ENCODE measurements at regions not wholly inside any gene's neighbourhood (a gene's known extent, or its start where the extent isn't known, plus 50 kb on each side); places are given as distances from the start of the nearest gene placed in this dataset.

- no peaks in the 10 kb centered on the region for H3K4me1 Mint-ChIP-seq
- Histone ChIP-seq H3K27ac (ENCODE audit: low read length in 2 of 2) (no peak overlapping the region), H3K9ac (ENCODE audit: low read length) (no peak overlapping the region), H3K4me3 (ENCODE audit: control extremely low read depth in 1 of 5, extremely low read depth in 1 of 5, insufficient read depth in 1 of 5, low read depth in 2 of 5, low read length in 4 of 5) (no peak overlapping the region), H3K36me3 (replicated peaks in 1 of 2; ENCODE audit: control extremely low read depth in 1 of 2, control insufficient read depth in 1 of 2, extremely low read depth in 1 of 2, insufficient read depth in 2 of 2, low read length in 1 of 2) (no peaks in the 10 kb centered on the region), H2AFZ (ENCODE audit: insufficient read depth, low read depth, low read length, poor library complexity, severe bottlenecking) (no peak overlapping the region), H3K4me1 (ENCODE audit: control insufficient read depth in 2 of 2, insufficient read depth in 2 of 2, low read length in 2 of 2) (no peaks in the 10 kb centered on the region), H3K27me3 (replicated peaks in 1 of 4; ENCODE audit: control extremely low read depth in 1 of 4, control insufficient read depth in 3 of 4, insufficient read depth in 4 of 4, low read length in 3 of 4) (no peaks in the 10 kb centered on the region), H3K79me2 (ENCODE audit: control insufficient read depth, insufficient read depth, low read length) (no peaks in the 10 kb centered on the region), H3K4me2 (replicated peaks; ENCODE audit: low read depth, low read length, poor library complexity, severe bottlenecking) (no peak overlapping the region), H4K20me1 (ENCODE audit: control insufficient read depth, insufficient read depth, low read length, poor library complexity, severe bottlenecking) (no peaks in the 10 kb centered on the region), H3K9me3 (ENCODE audit: control extremely low read depth in 1 of 3, control insufficient read depth in 2 of 3, insufficient read depth in 1 of 3, low read length in 2 of 3) (peaks cover 0 to 6% (median 0%) of the 10 kb centered on the region in 3 donors)
- ChIA-PET CTCF (no interaction called here), POLR2A (no interaction called here)
- no peak for TF ChIP-seq CTCF (IDR thresholded peaks at IDR 0.05)
- no peak for TF ChIP-seq EZH2 (IDR thresholded peaks at IDR 0.05; ENCODE audit: borderline replicate concordance, insufficient read depth, low read depth, low read length, poor library complexity, severe bottlenecking)
- intact Hi-C loops (cut with micrococcal nuclease): no loop called here
- no peaks in the 10 kb centered on the region for H3K9me3 Mint-ChIP-seq (ENCODE audit: insufficient read depth)
- DNase-seq (no peak), ATAC-seq (ENCODE audit: low read depth) (no peak)
- no peak overlapping the region for H3K4me3 Mint-ChIP-seq
- WGBS (ENCODE audit: insufficient coverage): 74% methylated on average over 4 of the region's 5 CpGs
- H3K27me3 Mint-ChIP-seq: no peaks in the 10 kb centered on the region
- H3K27ac Mint-ChIP-seq: no peak overlapping the region
Observed at GRCh38 chr6:51398793-51399192, 580.1 kb downstream of the TFAP2B start.

- Histone ChIP-seq H3K4me2 (replicated peaks; ENCODE audit: low read depth, low read length, poor library complexity, severe bottlenecking) (no peak overlapping the region), H3K4me1 (ENCODE audit: control insufficient read depth in 2 of 2, insufficient read depth in 2 of 2, low read length in 2 of 2) (no peaks in the 10 kb centered on the region), H3K79me2 (ENCODE audit: control insufficient read depth, insufficient read depth, low read length) (no peaks in the 10 kb centered on the region), H2AFZ (ENCODE audit: insufficient read depth, low read depth, low read length, poor library complexity, severe bottlenecking) (no peak overlapping the region), H3K9me3 (ENCODE audit: control extremely low read depth in 1 of 3, control insufficient read depth in 2 of 3, insufficient read depth in 1 of 3, low read length in 2 of 3) (no peaks in the 10 kb centered on the region), H3K4me3 (ENCODE audit: control extremely low read depth in 1 of 5, extremely low read depth in 1 of 5, insufficient read depth in 1 of 5, low read depth in 2 of 5, low read length in 4 of 5) (no peak overlapping the region), H3K27ac (ENCODE audit: low read length in 2 of 2) (no peak overlapping the region), H3K36me3 (replicated peaks in 1 of 2; ENCODE audit: control extremely low read depth in 1 of 2, control insufficient read depth in 1 of 2, extremely low read depth in 1 of 2, insufficient read depth in 2 of 2, low read length in 1 of 2) (no peaks in the 10 kb centered on the region), H3K27me3 (replicated peaks in 1 of 4; ENCODE audit: control extremely low read depth in 1 of 4, control insufficient read depth in 3 of 4, insufficient read depth in 4 of 4, low read length in 3 of 4) (no peaks in the 10 kb centered on the region), H4K20me1 (ENCODE audit: control insufficient read depth, insufficient read depth, low read length, poor library complexity, severe bottlenecking) (no peaks in the 10 kb centered on the region), H3K9ac (ENCODE audit: low read length) (no peak overlapping the region)
- CTCF ChIA-PET: no interaction called here
- POLR2A ChIA-PET: no interaction called here
- H3K4me1 Mint-ChIP-seq: no peaks in the 10 kb centered on the region
- DNase-seq (no peak), ATAC-seq (ENCODE audit: low read depth) (no peak)
- no peak overlapping the region for H3K4me3 Mint-ChIP-seq
- H3K27me3 Mint-ChIP-seq: no peaks in the 10 kb centered on the region
- intact Hi-C loops (cut with micrococcal nuclease): no loop called here
- peaks cover 3% of the 10 kb centered on the region for H3K9me3 Mint-ChIP-seq (ENCODE audit: insufficient read depth)
- 93% methylated on average over 15 of the region's 25 CpGs for WGBS (ENCODE audit: insufficient coverage)
- no peak overlapping the region for H3K27ac Mint-ChIP-seq
- TF ChIP-seq CTCF (IDR thresholded peaks at IDR 0.05) (no peak), EZH2 (IDR thresholded peaks at IDR 0.05; ENCODE audit: borderline replicate concordance, insufficient read depth, low read depth, low read length, poor library complexity, severe bottlenecking) (no peak)
Observed at GRCh38 chr6:51410453-51410852, 591.8 kb downstream of the TFAP2B start.

All from B cell (primary cell).